ENCODE measurements at regions not wholly inside any gene's neighbourhood (a gene's known extent, or its start where the extent isn't known, plus 50 kb on each side); places are given as distances from the start of the nearest gene placed in this dataset.

DNA sequence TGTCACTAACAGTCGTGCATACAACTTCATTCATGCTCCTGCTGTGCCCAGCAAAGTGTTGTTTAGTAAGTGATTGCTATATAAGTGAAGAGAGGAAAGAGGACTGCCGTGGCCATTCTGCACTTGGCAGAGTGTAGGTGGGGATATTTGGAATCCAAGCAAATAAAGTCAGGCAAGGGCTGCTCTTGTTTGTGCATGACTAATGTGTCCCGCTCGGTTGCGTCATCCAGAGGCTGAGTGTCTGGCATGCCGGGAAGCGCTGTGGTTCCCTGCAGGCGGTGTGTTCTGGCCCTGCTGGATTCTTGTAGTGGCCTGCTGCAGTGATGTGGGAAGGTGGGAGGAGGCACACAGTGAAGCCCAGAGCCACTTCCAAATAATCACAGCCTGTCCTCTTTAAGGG lies 136.9 kb upstream of the ANKH start:
- H2AK9ac ChIP-seq (replicated peaks; ENCODE audit: low read depth, low read length, poor library complexity), result no peak overlapping the region
- WGBS, 2 experiments (ENCODE audit: extremely low coverage in 2 of 2, insufficient read length in 1 of 2), result no CpG with 5 or more reads among the region's 8 CpGs
- H3K79me1 ChIP-seq (ENCODE audit: low read depth in 1 of 2, low read length in 2 of 2), result no peaks in the 10 kb centered on the region
- H3K27ac ChIP-seq (ENCODE audit: insufficient read depth, low read length), result peak overlapping the region; percentile 95
- intact Hi-C loops (cut with micrococcal nuclease), result loop anchor here (1.0 to 5.0 kb wide), 2 partner anchors 281 to 989 kb away; no protein-coding TSS in a partner anchor
- no peak overlapping the region for H3K18ac ChIP-seq (ENCODE audit: low read depth, low read length)
- H4K8ac ChIP-seq (ENCODE audit: low read depth in 2 of 2, low read length in 2 of 2), result peak overlapping the region; percentile 77 to 78; a peak in 3 of 4 replicates
- H3K23ac ChIP-seq (ENCODE audit: low read depth, low read length), result 0 out of 2 replicates have a peak overlapping the region, but pooled peaks have one; percentile 26
- no peaks in the 10 kb centered on the region; the same call in 1 of the 2 replicates for H3K9me1 ChIP-seq (ENCODE audit: insufficient read depth, low read length)
- peak overlapping the region; percentile 45; the same call in 1 of the 2 replicates for H3K14ac ChIP-seq (replicated peaks; ENCODE audit: low read depth, low read length)
- H2AFZ ChIP-seq (replicated peaks; ENCODE audit: low read length, poor library complexity), result peak overlapping the region; percentile 3
- H4K91ac ChIP-seq (ENCODE audit: insufficient read depth, low read depth, low read length), result peak overlapping the region; percentile 98
- H3K4ac ChIP-seq (ENCODE audit: low read depth, low read length), result peak overlapping the region; percentile 91; the same call in 1 of the 2 replicates
- dilution Hi-C loops (cut with HindIII; ENCODE audit: low sequenced_read_pairs, unreplicated experiment), result no loop called here
- peak overlapping the region; percentile 91 for H2BK120ac ChIP-seq (ENCODE audit: low read depth, low read length)
- ATAC-seq (ENCODE audit: low read depth), result peak; percentile 96
- no peak overlapping the region for H3K4me2 ChIP-seq (ENCODE audit: low read depth, low read length)
- peak overlapping the region; percentile 94 for H3K56ac ChIP-seq (ENCODE audit: extremely low read depth, insufficient read depth, low read length)
- peaks cover 8% of the 10 kb centered on the region for H3K4me1 ChIP-seq (ENCODE audit: control insufficient read depth, insufficient read depth, low read length)
- no TSS peak for BruUV-seq (replicated peaks)
- H3K27me3 ChIP-seq (ENCODE audit: control insufficient read depth, insufficient read depth, low read length), result peaks cover 2% of the 10 kb centered on the region; the same call in 1 of the 2 replicates
- H3K9me3 ChIP-seq (ENCODE audit: control insufficient read depth, insufficient read depth, low read length), result no peaks in the 10 kb centered on the region
- ChIA-PET CTCF (interaction anchor here (0.7 to 2.5 kb wide), 2 partner anchors 243 to 323 kb away, joined by 3 to 14 read pairs; no protein-coding TSS in a partner anchor), POLR2A (ENCODE audit: unreplicated experiment) (no interaction called here)
- peak overlapping the region; percentile 80 for H2BK20ac ChIP-seq (ENCODE audit: low read depth, low read length)
- H4K20me1 ChIP-seq (ENCODE audit: insufficient read depth, low read length), result no peaks in the 10 kb centered on the region
- peak; percentile 98 for DNase-seq
- H2AK5ac ChIP-seq (ENCODE audit: low read depth, low read length), result peak overlapping the region; percentile 18; the same call in 1 of the 2 replicates
- no peak overlapping the region for H3K4me3 ChIP-seq (ENCODE audit: insufficient read depth, low read depth, low read length)
- in situ Hi-C loops (cut with MboI; ENCODE audit: low sequenced_read_pairs), result loop anchor here (10.0 to 25.0 kb wide), 2 partner anchors 134 to 596 kb away; partner anchors contain the start of gene ANKH
- H2BK5ac ChIP-seq (ENCODE audit: low read depth, low read length, poor library complexity, severe bottlenecking), result peak overlapping the region; percentile 86
- H3K9ac ChIP-seq (ENCODE audit: low read depth, low read length), result peak overlapping the region; percentile 37; the same call in 1 of the 2 replicates
- H3K36me3 ChIP-seq (ENCODE audit: control insufficient read depth, insufficient read depth, low read length), result no peaks in the 10 kb centered on the region
- no peak overlapping the region for H4K5ac ChIP-seq (ENCODE audit: low read depth, low read length)
- H2BK15ac ChIP-seq (ENCODE audit: low read depth, low read length), result peak overlapping the region; percentile 84; the same call in 1 of the 3 replicates
- TF ChIP-seq CHD1 (IDR thresholded peaks at IDR 0.05; ENCODE audit: low read depth, low read length) (no peak), RCOR1 (IDR thresholded peaks at IDR 0.05; ENCODE audit: insufficient replicate concordance, low read length) (peak; percentile 69), CEBPB (IDR thresholded peaks at IDR 0.05; ENCODE audit: low read depth, low read length) (peak; percentile 100), RAD21 (IDR thresholded peaks at IDR 0.05; ENCODE audit: low read length) (peak; percentile 25; the same call in 1 of the 2 replicates), SMC3 (IDR thresholded peaks at IDR 0.05; ENCODE audit: low read depth, low read length) (0 out of 2 replicates have a peak, but pooled peaks have one; percentile 10), MXI1 (IDR thresholded peaks at IDR 0.05; ENCODE audit: borderline replicate concordance, low read depth, low read length) (peak; percentile 76; the same call in 1 of the 2 replicates), NFE2L2 (IDR thresholded peaks at IDR 0.05; ENCODE audit: low read depth, low read length) (peak; percentile 20; the same call in 1 of the 2 replicates), RFX5 (IDR thresholded peaks at IDR 0.05; ENCODE audit: low read depth, low read length) (no peak), FOS (IDR thresholded peaks at IDR 0.05; ENCODE audit: low read depth, low read length) (peak; percentile 96), BHLHE40 (IDR thresholded peaks at IDR 0.05; ENCODE audit: low read depth, low read length) (peak; percentile 80), MAZ (IDR thresholded peaks at IDR 0.05; ENCODE audit: borderline replicate concordance, low read depth, low read length) (no peak), POLR2A (IDR thresholded peaks at IDR 0.05; ENCODE audit: low read depth, low read length) (no peak)
- TF ChIP-seq, protein P1, sequence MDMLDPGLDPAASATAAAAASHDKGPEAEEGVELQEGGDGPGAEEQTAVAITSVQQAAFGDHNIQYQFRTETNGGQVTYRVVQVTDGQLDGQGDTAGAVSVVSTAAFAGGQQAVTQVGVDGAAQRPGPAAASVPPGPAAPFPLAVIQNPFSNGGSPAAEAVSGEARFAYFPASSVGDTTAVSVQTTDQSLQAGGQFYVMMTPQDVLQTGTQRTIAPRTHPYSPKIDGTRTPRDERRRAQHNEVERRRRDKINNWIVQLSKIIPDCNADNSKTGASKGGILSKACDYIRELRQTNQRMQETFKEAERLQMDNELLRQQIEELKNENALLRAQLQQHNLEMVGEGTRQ (IDR thresholded peaks at IDR 0.05; ENCODE audit: low read depth, low read length), result no peak
- TF ChIP-seq, protein P2, sequence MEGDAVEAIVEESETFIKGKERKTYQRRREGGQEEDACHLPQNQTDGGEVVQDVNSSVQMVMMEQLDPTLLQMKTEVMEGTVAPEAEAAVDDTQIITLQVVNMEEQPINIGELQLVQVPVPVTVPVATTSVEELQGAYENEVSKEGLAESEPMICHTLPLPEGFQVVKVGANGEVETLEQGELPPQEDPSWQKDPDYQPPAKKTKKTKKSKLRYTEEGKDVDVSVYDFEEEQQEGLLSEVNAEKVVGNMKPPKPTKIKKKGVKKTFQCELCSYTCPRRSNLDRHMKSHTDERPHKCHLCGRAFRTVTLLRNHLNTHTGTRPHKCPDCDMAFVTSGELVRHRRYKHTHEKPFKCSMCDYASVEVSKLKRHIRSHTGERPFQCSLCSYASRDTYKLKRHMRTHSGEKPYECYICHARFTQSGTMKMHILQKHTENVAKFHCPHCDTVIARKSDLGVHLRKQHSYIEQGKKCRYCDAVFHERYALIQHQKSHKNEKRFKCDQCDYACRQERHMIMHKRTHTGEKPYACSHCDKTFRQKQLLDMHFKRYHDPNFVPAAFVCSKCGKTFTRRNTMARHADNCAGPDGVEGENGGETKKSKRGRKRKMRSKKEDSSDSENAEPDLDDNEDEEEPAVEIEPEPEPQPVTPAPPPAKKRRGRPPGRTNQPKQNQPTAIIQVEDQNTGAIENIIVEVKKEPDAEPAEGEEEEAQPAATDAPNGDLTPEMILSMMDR (conservative IDR thresholded peaks at IDR 0.05; ENCODE audit: low read depth, low read length), result 0 out of 2 replicates have a peak, but pooled peaks have one; percentile 4
- TF ChIP-seq, protein P3, sequence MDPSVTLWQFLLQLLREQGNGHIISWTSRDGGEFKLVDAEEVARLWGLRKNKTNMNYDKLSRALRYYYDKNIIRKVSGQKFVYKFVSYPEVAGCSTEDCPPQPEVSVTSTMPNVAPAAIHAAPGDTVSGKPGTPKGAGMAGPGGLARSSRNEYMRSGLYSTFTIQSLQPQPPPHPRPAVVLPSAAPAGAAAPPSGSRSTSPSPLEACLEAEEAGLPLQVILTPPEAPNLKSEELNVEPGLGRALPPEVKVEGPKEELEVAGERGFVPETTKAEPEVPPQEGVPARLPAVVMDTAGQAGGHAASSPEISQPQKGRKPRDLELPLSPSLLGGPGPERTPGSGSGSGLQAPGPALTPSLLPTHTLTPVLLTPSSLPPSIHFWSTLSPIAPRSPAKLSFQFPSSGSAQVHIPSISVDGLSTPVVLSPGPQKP (IDR thresholded peaks at IDR 0.05; ENCODE audit: borderline replicate concordance, low read depth, low read length), result no peak

Data from IMR-90 (cell line).